B cell (primary cell): ENCODE measurements at regions not wholly inside any gene's neighbourhood (a gene's known extent, or its start where the extent isn't known, plus 50 kb on each side); places are given as distances from the start of the nearest gene placed in this dataset.

Experiments used
- ATAC-seq: fragments of 200-7000 bp; cut with Tn5 transposase; one replicate; pipeline ENCODE4 v1.10.0; 2021; ENCODE audit warnings: low read depth, mild to moderate bottlenecking, moderate number of reproducible peaks, moderate library complexity
- CTCF ChIA-PET: fragments of 350-600 bp; sonication (Branson Sonifier 250); formaldehyde crosslinking; loops from one replicate; lab custom pipeline; 2021; ENCODE audit warnings: antibody characterized with exemption, inconsistent platforms; lab: Charles Lee
- POLR2A ChIA-PET: fragments of 350-600 bp; sonication (Branson Sonifier 250); formaldehyde crosslinking; loops from one replicate; lab custom pipeline; 2021; ENCODE audit warnings: antibody characterized with exemption; lab: Charles Lee
- DNase-seq: peaks from one replicate; pipeline ENCODE4 v3.0.0; 2013
- H2AFZ ChIP-seq: 2 replicates; pipeline ENCODE4 v1.6.1; 2012; ENCODE audit warnings: mild to moderate bottlenecking, low read depth, low read length; ENCODE audit not compliant: insufficient read depth, poor library complexity, severe bottlenecking
- H3K27ac ChIP-seq, 2 donors: 1 replicate in 1 of 2; 2 replicates in 1 of 2; pipeline ENCODE4 v1.5.1; 2012 to 2013; ENCODE audit warnings: low read length in 2 of 2, mild to moderate bottlenecking in 2 of 2, moderate library complexity in 1 of 2
- H3K27me3 ChIP-seq, 4 experiments: fragments of 200-600 bp in 1 of 4; sonication (generic) in 1 of 4; replicated peaks in 1 of 4; 1 replicate in 2 of 4; 2 replicates in 2 of 4; pipeline versions ENCODE4 v1.6.1 to v1.7.0; 2013 to 2016; ENCODE audit warnings: low read length in 3 of 4, mild to moderate bottlenecking in 2 of 4, mixed read lengths in 1 of 4, moderate library complexity in 1 of 4; ENCODE audit not compliant: insufficient read depth in 4 of 4, control insufficient read depth in 3 of 4; ENCODE audit errors: control extremely low read depth in 1 of 4
- H3K36me3 ChIP-seq, 2 experiments: replicated peaks in 1 of 2; 1 replicate in 1 of 2; 2 replicates in 1 of 2; pipeline versions ENCODE4 v1.6.1 to v1.7.1; 2013; ENCODE audit warnings: low read length in 1 of 2; ENCODE audit not compliant: insufficient read depth in 2 of 2, control insufficient read depth in 1 of 2; ENCODE audit errors: control extremely low read depth in 1 of 2, extremely low read depth in 1 of 2
- H3K4me1 ChIP-seq, 2 donors: fragments of 200-600 bp in 1 of 2; sonication (generic) in 1 of 2; 1 replicate in 1 of 2; 2 replicates in 1 of 2; pipeline versions ENCODE4 v1.5.1 to v1.6.1; 2013 to 2017; ENCODE audit warnings: low read length in 2 of 2; ENCODE audit not compliant: control insufficient read depth in 2 of 2, insufficient read depth in 2 of 2
- H3K4me2 ChIP-seq: replicated peaks from 2 replicates; pipeline ENCODE3; 2012; ENCODE audit warnings: mild to moderate bottlenecking, low read depth, low read length; ENCODE audit not compliant: poor library complexity, severe bottlenecking
- H3K4me3 ChIP-seq, 5 experiments: fragments of 200-600 bp in 1 of 5; sonication (generic) in 1 of 5; 1 replicate in 3 of 5; 2 replicates in 2 of 5; pipeline versions ENCODE4 v1.5.1 to v1.7.0; 2011 to 2016; ENCODE audit warnings: low read length in 4 of 5, mild to moderate bottlenecking in 4 of 5, low read depth in 2 of 5, control low read depth in 1 of 5, moderate library complexity in 1 of 5; ENCODE audit not compliant: insufficient read depth in 1 of 5; ENCODE audit errors: control extremely low read depth in 1 of 5, extremely low read depth in 1 of 5
- H3K79me2 ChIP-seq: fragments of 200-600 bp; sonication (generic); one replicate; pipeline ENCODE4 v1.6.0; 2016; ENCODE audit warnings: low read length; ENCODE audit not compliant: control insufficient read depth, insufficient read depth
- H3K9ac ChIP-seq: fragments of 200-600 bp; sonication (generic); 2 replicates; pipeline ENCODE4 v1.6.1; 2017; ENCODE audit warnings: mild to moderate bottlenecking, low read length, moderate library complexity
- H3K9me3 ChIP-seq, 3 donors: one replicate each; pipeline versions ENCODE4 v1.6.1 to v1.7.1; 2013; ENCODE audit warnings: low read length in 2 of 3; ENCODE audit not compliant: control insufficient read depth in 2 of 3, insufficient read depth in 1 of 3; ENCODE audit errors: control extremely low read depth in 1 of 3
- H4K20me1 ChIP-seq: 2 replicates; pipeline ENCODE4 v1.6.0; 2012; ENCODE audit warnings: mild to moderate bottlenecking, low read length; ENCODE audit not compliant: insufficient read depth, control insufficient read depth, poor library complexity, severe bottlenecking
- H3K27ac Mint-ChIP-seq: one replicate; pipeline ENCODE4 v1.8.0; 2021; ENCODE audit warnings: mixed read lengths
- H3K27me3 Mint-ChIP-seq: one replicate; pipeline ENCODE4 v1.8.0; 2021; ENCODE audit warnings: mixed read lengths
- H3K4me1 Mint-ChIP-seq: one replicate; pipeline ENCODE4 v1.8.0; 2021; ENCODE audit warnings: mixed read lengths
- H3K4me3 Mint-ChIP-seq: one replicate; pipeline ENCODE4 v1.8.0; 2021; ENCODE audit warnings: mixed read lengths
- H3K9me3 Mint-ChIP-seq: one replicate; pipeline ENCODE4 v1.8.0; 2022; ENCODE audit warnings: mixed read lengths; ENCODE audit not compliant: insufficient read depth
- EZH2 ChIP-seq: IDR thresholded peaks from 2 replicates; pipeline ENCODE4 v1.6.1; 2012; ENCODE audit warnings: borderline replicate concordance, low read depth, mild to moderate bottlenecking, moderate library complexity, low read length; ENCODE audit not compliant: insufficient read depth, poor library complexity, severe bottlenecking
- WGBS: methylation state at CpG from one replicate; pipeline ENCODE4 v1.1.5; 2013; ENCODE audit warnings: missing lambda C conversion rate; ENCODE audit not compliant: insufficient coverage; 5-methylcytosine and 5-hydroxymethylcytosine counted together
- intact Hi-C: fragments of 100-400 bp; cut with micrococcal nuclease; formaldehyde crosslinking; loops from one replicate; pipeline ENCODE4 v1.10.0; 2022
- TF ChIP-seq, protein P1 (sequence below): fragments of 200-600 bp; IDR thresholded peaks from one replicate; pipeline ENCODE4 v1.8.0; 2022; ENCODE audit warnings: antibody characterized with exemption, mild to moderate bottlenecking

GRCh38 chr4:178070163-178070562 is 627.9 kb upstream of the AGA start:
- ATAC-seq: no peak
- no peaks in the 10 kb centered on the region for H3K79me2 ChIP-seq
- no peak overlapping the region for H3K4me2 ChIP-seq
- TF ChIP-seq, protein P1, sequence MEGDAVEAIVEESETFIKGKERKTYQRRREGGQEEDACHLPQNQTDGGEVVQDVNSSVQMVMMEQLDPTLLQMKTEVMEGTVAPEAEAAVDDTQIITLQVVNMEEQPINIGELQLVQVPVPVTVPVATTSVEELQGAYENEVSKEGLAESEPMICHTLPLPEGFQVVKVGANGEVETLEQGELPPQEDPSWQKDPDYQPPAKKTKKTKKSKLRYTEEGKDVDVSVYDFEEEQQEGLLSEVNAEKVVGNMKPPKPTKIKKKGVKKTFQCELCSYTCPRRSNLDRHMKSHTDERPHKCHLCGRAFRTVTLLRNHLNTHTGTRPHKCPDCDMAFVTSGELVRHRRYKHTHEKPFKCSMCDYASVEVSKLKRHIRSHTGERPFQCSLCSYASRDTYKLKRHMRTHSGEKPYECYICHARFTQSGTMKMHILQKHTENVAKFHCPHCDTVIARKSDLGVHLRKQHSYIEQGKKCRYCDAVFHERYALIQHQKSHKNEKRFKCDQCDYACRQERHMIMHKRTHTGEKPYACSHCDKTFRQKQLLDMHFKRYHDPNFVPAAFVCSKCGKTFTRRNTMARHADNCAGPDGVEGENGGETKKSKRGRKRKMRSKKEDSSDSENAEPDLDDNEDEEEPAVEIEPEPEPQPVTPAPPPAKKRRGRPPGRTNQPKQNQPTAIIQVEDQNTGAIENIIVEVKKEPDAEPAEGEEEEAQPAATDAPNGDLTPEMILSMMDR: no peak
- no peak for TF ChIP-seq EZH2
- Mint-ChIP-seq H3K4me3 (no peak overlapping the region), H3K9me3 (peaks cover 5% of the 10 kb centered on the region), H3K27me3 (no peaks in the 10 kb centered on the region), H3K27ac (no peak overlapping the region), H3K4me1 (no peaks in the 10 kb centered on the region)
- no peaks in the 10 kb centered on the region for H3K27me3 ChIP-seq
- ChIA-PET CTCF (no interaction called here), POLR2A (no interaction called here)
- H3K4me3 ChIP-seq: no peak overlapping the region
- H3K9me3 ChIP-seq: no peaks in the 10 kb centered on the region
- intact Hi-C loops: no loop called here
- H3K36me3 ChIP-seq: no peaks in the 10 kb centered on the region
- no peaks in the 10 kb centered on the region for H4K20me1 ChIP-seq
- WGBS: no CpG with 5 or more reads among the region's 1 CpG
- no peak for DNase-seq
- no peak overlapping the region for H2AFZ ChIP-seq
- H3K27ac ChIP-seq: no peak overlapping the region
- no peak overlapping the region for H3K9ac ChIP-seq
- H3K4me1 ChIP-seq: no peaks in the 10 kb centered on the region

GRCh38 chr4:178080312-178080711 is 638.1 kb upstream of the AGA start:
- ATAC-seq (no peak), DNase-seq (no peak)
- Histone ChIP-seq H4K20me1 (no peaks in the 10 kb centered on the region), H2AFZ (no peak overlapping the region), H3K4me3 (no peak overlapping the region), H3K4me1 (no peaks in the 10 kb centered on the region), H3K9me3 (peaks cover 0 to 3% (median 0%) of the 10 kb centered on the region in 3 donors), H3K27ac (no peak overlapping the region), H3K36me3 (no peaks in the 10 kb centered on the region), H3K4me2 (no peak overlapping the region), H3K27me3 (no peaks in the 10 kb centered on the region), H3K79me2 (no peaks in the 10 kb centered on the region), H3K9ac (no peak overlapping the region)
- no peaks in the 10 kb centered on the region for H3K27me3 Mint-ChIP-seq
- no CpG with 5 or more reads among the region's 1 CpG for WGBS
- ChIA-PET POLR2A (no interaction called here), CTCF (no interaction called here)
- no peak overlapping the region for H3K27ac Mint-ChIP-seq
- no peaks in the 10 kb centered on the region for H3K4me1 Mint-ChIP-seq
- H3K9me3 Mint-ChIP-seq: peaks cover 6% of the 10 kb centered on the region
- TF ChIP-seq EZH2: no peak
- TF ChIP-seq, protein P1: no peak
- no peak overlapping the region for H3K4me3 Mint-ChIP-seq
- intact Hi-C loops: no loop called here
